Body of pancreas (tissue), 4 donors: ENCODE measurements at regions not wholly inside any gene's neighbourhood (a gene's known extent, or its start where the extent isn't known, plus 50 kb on each side); places are given as distances from the start of the nearest gene placed in this dataset.

ENCODE experiments used
- ATAC-seq: fragments of 150-250 bp; one replicate; pipeline ENCODE4 v1.9.1; 2016
- DNase-seq, 4 donors: peaks; one replicate each; pipeline ENCODE4 v3.0.0-alpha.2; 2019
- H3K27ac ChIP-seq, 4 donors: fragments of 200-600 bp; sonication (generic); 1 replicate in 3 of 4; 2 replicates in 1 of 4; pipeline versions ENCODE4 v1.5.1 to v1.6.1; 2016 to 2019; ENCODE audit warnings: mild to moderate bottlenecking in 1 of 4, mixed read lengths in 1 of 4, moderate library complexity in 1 of 4
- H3K27me3 ChIP-seq, 2 donors: fragments of 200-600 bp; sonication (generic); one replicate each; pipeline ENCODE4 v1.6.0; 2016; ENCODE audit warnings: mild to moderate bottlenecking in 1 of 2
- H3K36me3 ChIP-seq, 2 donors: fragments of 200-600 bp; sonication (generic); replicated peaks in 1 of 2; 2 replicates each; pipeline ENCODE4 v1.5.1; 2016; ENCODE audit warnings: low read depth in 2 of 2; ENCODE audit not compliant: insufficient read depth in 1 of 2
- H3K4me1 ChIP-seq: fragments of 200-600 bp; sonication (generic); one replicate; pipeline ENCODE4 v1.6.0; 2016
- H3K4me3 ChIP-seq, 2 donors: fragments of 200-600 bp; sonication (generic); 1 replicate in 1 of 2; 2 replicates in 1 of 2; pipeline ENCODE4 v1.5.1; 2016 to 2019
- H3K9me3 ChIP-seq, 3 donors: fragments of 200-600 bp; sonication (generic); 1 replicate in 2 of 3; 2 replicates in 1 of 3; pipeline ENCODE4 v1.5.1; 2016
- CTCF ChIP-seq, 7 experiments: fragments of 450-650 bp in 4 of 7; fragments of 200-600 bp in 3 of 7; sonication (generic) in 3 of 7; IDR thresholded peaks; one replicate each; pipeline ENCODE4 v1.5.1; 2016 to 2019; ENCODE audit warnings: antibody characterized with exemption in 7 of 7
- POLR2A ChIP-seq, 3 donors: fragments of 450-650 bp; IDR thresholded peaks; one replicate each; pipeline ENCODE4 v1.6.1; 2016; ENCODE audit warnings: antibody characterized with exemption in 3 of 3, mild to moderate bottlenecking in 2 of 3
- whole genome bisulfite sequencing, 2 donors: methylation state at CpG; one replicate each; pipeline ENCODE4 v1.1.5; 2017; 5-methylcytosine and 5-hydroxymethylcytosine counted together
- intact Hi-C: fragments of 100-400 bp; cut with DNase I; formaldehyde crosslinking; loops from one replicate; pipeline ENCODE4 v1.15.1; 2023

DNA sequence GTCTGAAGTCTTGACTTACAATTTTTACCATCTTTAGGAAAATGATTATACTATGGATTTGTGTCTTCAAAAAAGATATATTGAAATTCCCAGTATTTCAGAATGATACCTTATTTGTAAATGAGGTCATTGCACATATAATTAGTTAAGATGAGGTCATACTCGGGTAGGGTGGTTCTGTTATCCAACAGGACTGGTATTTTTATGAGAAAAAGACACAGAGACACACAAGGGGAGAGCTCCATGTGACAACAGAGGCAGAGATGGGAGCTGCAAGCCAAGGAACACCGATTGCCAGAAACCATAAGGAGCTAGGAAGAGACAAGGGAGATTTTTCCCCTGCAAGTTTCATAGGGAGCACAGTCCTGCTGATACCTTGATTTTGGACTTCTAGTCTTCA lies 356.9 kb downstream of the ARL4A start:
- Histone ChIP-seq H3K4me1 (no peaks in the 10 kb centered on the region), H3K27me3 (no peaks in the 10 kb centered on the region), H3K9me3 (no peaks in the 10 kb centered on the region), H3K4me3 (no peak overlapping the region), H3K36me3 (no peaks in the 10 kb centered on the region), H3K27ac (no peak overlapping the region)
- ATAC-seq (no peak), DNase-seq (no peak)
- intact Hi-C loops, result no loop called here
- WGBS, 2 donors, result 50 to 53% methylated on average over 2 of the region's 2 CpGs
- TF ChIP-seq CTCF (IDR thresholded peaks at IDR 0.05) (no peak), POLR2A (IDR thresholded peaks at IDR 0.05) (no peak)

GRCh38 chr7:13047061-13047460 lies 359.6 kb downstream of the ARL4A start:
- 57 to 64% methylated on average over 4 of the region's 4 CpGs for WGBS, 2 donors
- H3K36me3 ChIP-seq, result no peaks in the 10 kb centered on the region
- ATAC-seq (no peak), DNase-seq (no peak)
- TF ChIP-seq POLR2A (IDR thresholded peaks at IDR 0.05) (no peak), CTCF (IDR thresholded peaks at IDR 0.05) (no peak)
- H3K9me3 ChIP-seq, result no peaks in the 10 kb centered on the region
- no peak overlapping the region for H3K27ac ChIP-seq
- H3K4me3 ChIP-seq, result no peak overlapping the region
- H3K27me3 ChIP-seq, result no peaks in the 10 kb centered on the region
- intact Hi-C loops, result no loop called here
- no peaks in the 10 kb centered on the region for H3K4me1 ChIP-seq

GRCh38 chr7:13049946-13050345 lies 362.5 kb downstream of the ARL4A start:
- ATAC-seq (no peak), DNase-seq (no peak)
- Histone ChIP-seq H3K4me3 (no peak overlapping the region), H3K9me3 (no peaks in the 10 kb centered on the region), H3K27ac (no peak overlapping the region), H3K27me3 (no peaks in the 10 kb centered on the region), H3K4me1 (no peaks in the 10 kb centered on the region), H3K36me3 (no peaks in the 10 kb centered on the region)
- WGBS, 2 donors, result 68 to 72% methylated on average over 3 of the region's 3 CpGs
- TF ChIP-seq POLR2A (IDR thresholded peaks at IDR 0.05) (no peak), CTCF (IDR thresholded peaks at IDR 0.05) (no peak)
- intact Hi-C loops, result no loop called here

DNA sequence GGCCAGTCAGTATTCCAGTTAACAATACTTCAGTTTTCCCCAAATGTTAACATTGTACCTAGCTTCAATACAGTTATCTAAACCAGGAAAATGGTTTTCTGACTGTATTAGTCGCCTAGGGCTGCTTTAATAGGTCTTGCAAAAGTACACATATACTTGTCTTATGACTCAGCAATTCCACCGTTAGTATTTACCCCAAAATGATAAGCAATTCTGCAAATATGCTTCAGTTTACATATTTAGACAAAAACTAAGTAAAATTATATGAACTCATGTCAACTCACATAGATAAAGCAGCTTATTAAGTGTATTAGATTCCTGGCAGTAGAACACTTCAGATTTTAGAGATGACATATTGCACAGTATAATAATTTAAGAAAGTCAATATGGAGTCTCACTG lies 363.3 kb downstream of the ARL4A start:
- no peak overlapping the region for H3K27ac ChIP-seq
- no peak for ATAC-seq
- no peak for DNase-seq
- no peak overlapping the region for H3K4me3 ChIP-seq
- no peaks in the 10 kb centered on the region for H3K36me3 ChIP-seq
- H3K27me3 ChIP-seq, result no peaks in the 10 kb centered on the region
- intact Hi-C loops, result no loop called here
- WGBS, 2 donors, result 22 to 29% methylated on average over 2 of the region's 2 CpGs
- TF ChIP-seq POLR2A (IDR thresholded peaks at IDR 0.05) (no peak), CTCF (IDR thresholded peaks at IDR 0.05) (no peak)
- H3K9me3 ChIP-seq, result no peaks in the 10 kb centered on the region
- H3K4me1 ChIP-seq, result no peaks in the 10 kb centered on the region

GRCh38 chr7:13055732-13056368 lies 368.4 kb downstream of the ARL4A start:
- no peak for ATAC-seq

More at GRCh38 chr7:13055732-13056368, 368.4 kb downstream of the ARL4A start:
- no peaks in the 10 kb centered on the region for H3K27me3 ChIP-seq
- no peaks in the 10 kb centered on the region for H3K36me3 ChIP-seq
- no peak for TF ChIP-seq CTCF (IDR thresholded peaks at IDR 0.05)
- no peak for TF ChIP-seq POLR2A (IDR thresholded peaks at IDR 0.05)
- 45 to 61% methylated on average over 2 of the region's 2 CpGs for WGBS, 2 donors
- intact Hi-C loops, result no loop called here
- H3K4me1 ChIP-seq, result no peaks in the 10 kb centered on the region
- no peak for DNase-seq
- no peak overlapping the region for H3K4me3 ChIP-seq
- H3K27ac ChIP-seq, result no peak overlapping the region
- no peaks in the 10 kb centered on the region for H3K9me3 ChIP-seq
